Right lobe of liver (tissue), 6 donors: ENCODE measurements at regions not wholly inside any gene's neighbourhood (a gene's known extent, or its start where the extent isn't known, plus 50 kb on each side); places are given as distances from the start of the nearest gene placed in this dataset.

Experiments
- ATAC-seq, 4 donors: fragments of 200-7000 bp; cut with Tn5 transposase; one replicate each; pipeline ENCODE4 v1.9.1; 2020; ENCODE audit warnings: mild to moderate bottlenecking in 4 of 4, moderate library complexity in 4 of 4
- DNase-seq, 3 donors: peaks; one replicate each; pipeline ENCODE4 v3.0.0-alpha.2; 2020
- H3K27ac ChIP-seq, 3 donors: fragments of 200-600 bp; one replicate each; pipeline ENCODE4 v1.8.0; 2022
- H3K27me3 ChIP-seq, 2 donors: fragments of 200-600 bp; one replicate each; pipeline ENCODE4 v1.8.0; 2022
- H3K36me3 ChIP-seq, 4 donors: fragments of 200-600 bp; sonication (generic) in 1 of 4; one replicate each; pipeline versions ENCODE4 v1.5.1 to v1.8.0; 2017 to 2022; ENCODE audit warnings: control low read depth in 1 of 4
- H3K4me1 ChIP-seq, 4 donors: fragments of 200-600 bp; sonication (generic) in 1 of 4; one replicate each; pipeline versions ENCODE4 v1.5.1 to v1.8.0; 2017 to 2022; ENCODE audit warnings: control low read depth in 1 of 4
- H3K4me3 ChIP-seq, 3 donors: fragments of 200-600 bp; one replicate each; pipeline ENCODE4 v1.8.0; 2022
- H3K9me3 ChIP-seq, 4 donors: fragments of 200-600 bp; sonication (generic) in 1 of 4; one replicate each; pipeline versions ENCODE4 v1.5.1 to v1.8.0; 2017 to 2022; ENCODE audit warnings: control low read depth in 1 of 4
- CTCF ChIP-seq, 4 donors: fragments of 200-600 bp in 3 of 4; fragments of 450-650 bp in 1 of 4; IDR thresholded peaks; one replicate each; pipeline versions ENCODE4 v1.5.1 to v1.8.0; 2016 to 2022; ENCODE audit warnings: antibody characterized with exemption in 4 of 4, mild to moderate bottlenecking in 2 of 4
- POLR2A ChIP-seq: fragments of 450-650 bp; IDR thresholded peaks from one replicate; pipeline ENCODE4 v1.6.1; 2017; ENCODE audit warnings: antibody characterized with exemption, mild to moderate bottlenecking
- WGBS: methylation state at CpG from one replicate; pipeline ENCODE4 v1.1.6; 2018; ENCODE audit warnings: low coverage, low lambda C conversion rate; ENCODE audit not compliant: insufficient coverage; ENCODE audit errors: missing lambda C conversion rate; 5-methylcytosine and 5-hydroxymethylcytosine counted together
- intact Hi-C, 2 donors: fragments of 100-400 bp; cut with DNase I; formaldehyde crosslinking; loops; one replicate each; pipeline versions ENCODE4 v1.11.2 to v1.14.1; 2022
- donor health status: DM: no; HTN: yes; CAD: no.
- donor health status: DM: no; HTN: no; CAD: no.
- donor health status: DM: no; HTN: no; CAD: no.
- donor health status: DM: no; HTN: yes; CAD: no.
- donor health status: DM: no; HTN: yes; CAD: no.

GRCh38 chr4:95898226-95898625 is 58.3 kb downstream of the PDHA2 start:
- no peak for DNase-seq
- no peaks in the 10 kb centered on the region for H3K27me3 ChIP-seq
- WGBS = 24% methylated on average over 2 of the region's 2 CpGs
- TF ChIP-seq POLR2A (no peak), CTCF (IDR thresholded peaks at IDR 0.05) (no peak)
- intact Hi-C loops = no loop called here
- no peak for ATAC-seq
- H3K27ac ChIP-seq = no peak overlapping the region
- H3K9me3 ChIP-seq = no peaks in the 10 kb centered on the region
- H3K36me3 ChIP-seq = no peaks in the 10 kb centered on the region
- no peaks in the 10 kb centered on the region for H3K4me1 ChIP-seq
- H3K4me3 ChIP-seq = no peak overlapping the region

GRCh38 chr4:95909211-95909610 is 69.3 kb downstream of the PDHA2 start:
- no peak for ATAC-seq
- H3K27me3 ChIP-seq = no peaks in the 10 kb centered on the region
- no peak overlapping the region for H3K27ac ChIP-seq
- no peaks in the 10 kb centered on the region for H3K36me3 ChIP-seq
- 10% methylated on average over 1 of the region's 1 CpG for WGBS
- H3K9me3 ChIP-seq = no peaks in the 10 kb centered on the region
- TF ChIP-seq CTCF (IDR thresholded peaks at IDR 0.05) (no peak), POLR2A (no peak)
- no peak overlapping the region for H3K4me3 ChIP-seq
- DNase-seq = no peak
- H3K4me1 ChIP-seq = no peaks in the 10 kb centered on the region
- intact Hi-C loops = no loop called here

- no peak overlapping the region for H3K4me3 ChIP-seq
- 53% methylated on average over 2 of the region's 2 CpGs for WGBS
- no peaks in the 10 kb centered on the region for H3K4me1 ChIP-seq
- DNase-seq (no peak), ATAC-seq (no peak)
- no peaks in the 10 kb centered on the region for H3K36me3 ChIP-seq
- no peaks in the 10 kb centered on the region for H3K27me3 ChIP-seq
- no peaks in the 10 kb centered on the region for H3K9me3 ChIP-seq
- TF ChIP-seq CTCF (IDR thresholded peaks at IDR 0.05) (no peak), POLR2A (no peak)
- intact Hi-C loops = no loop called here
- H3K27ac ChIP-seq = no peak overlapping the region
These were observed 70.9 kb downstream of the PDHA2 start for GRCh38 chr4:95910749-95911148.

GRCh38 chr4:95921470-95921869 is 81.6 kb downstream of the PDHA2 start:
- Histone ChIP-seq H3K4me3 (no peak overlapping the region), H3K36me3 (no peaks in the 10 kb centered on the region), H3K27ac (no peak overlapping the region), H3K27me3 (no peaks in the 10 kb centered on the region), H3K9me3 (no peaks in the 10 kb centered on the region), H3K4me1 (no peaks in the 10 kb centered on the region)
- intact Hi-C loops = no loop called here
- DNase-seq = no peak
- no peak for ATAC-seq
- TF ChIP-seq POLR2A (no peak), CTCF (IDR thresholded peaks at IDR 0.05) (no peak)

- TF ChIP-seq POLR2A (no peak), CTCF (IDR thresholded peaks at IDR 0.05) (no peak)
These were observed 89.7 kb downstream of the PDHA2 start for GRCh38 chr4:95929448-95930064.

More at GRCh38 chr4:95929448-95930064, 89.7 kb downstream of the PDHA2 start:
- H3K9me3 ChIP-seq = peaks cover 0 to 2% (median 0%) of the 10 kb centered on the region in 4 donors
- WGBS = 8% methylated on average over 1 of the region's 1 CpG
- no peaks in the 10 kb centered on the region for H3K36me3 ChIP-seq
- DNase-seq (no peak), ATAC-seq (no peak)
- H3K4me1 ChIP-seq = no peaks in the 10 kb centered on the region
- no peak overlapping the region for H3K4me3 ChIP-seq
- no peak overlapping the region for H3K27ac ChIP-seq
- no peaks in the 10 kb centered on the region for H3K27me3 ChIP-seq
- intact Hi-C loops = no loop called here
